SK-N-SH (cell line): ENCODE measurements at regions not wholly inside any gene's neighbourhood (a gene's known extent, or its start where the extent isn't known, plus 50 kb on each side); places are given as distances from the start of the nearest gene placed in this dataset.

Experiments used
- CTCF ChIP-seq: fragments of 200-600 bp; sonication (generic); IDR thresholded peaks from 2 replicates; pipeline ENCODE4 v1.6.1; 2017; ENCODE audit warnings: antibody characterized with exemption, mild to moderate bottlenecking, moderate library complexity
- FOXJ3 ChIP-seq: sonication (generic); formaldehyde crosslinking; IDR thresholded peaks from 2 replicates; pipeline ENCODE4 v1.5.1; 2020; ENCODE audit warnings: mild to moderate bottlenecking, missing genetic modification reagents
- NFIC ChIP-seq: IDR thresholded peaks from 2 replicates; pipeline ENCODE4 v1.4.0; 2012; ENCODE audit warnings: borderline replicate concordance
- POLR2AphosphoS5 ChIP-seq: IDR thresholded peaks from 2 replicates; pipeline ENCODE4 v1.6.1; 2012; ENCODE audit warnings: low read depth, low read length
- RFX5 ChIP-seq: IDR thresholded peaks from 2 replicates; pipeline ENCODE4 v1.6.1; 2012; ENCODE audit warnings: mild to moderate bottlenecking, improper control_type of control experiment, low read length

DNA sequence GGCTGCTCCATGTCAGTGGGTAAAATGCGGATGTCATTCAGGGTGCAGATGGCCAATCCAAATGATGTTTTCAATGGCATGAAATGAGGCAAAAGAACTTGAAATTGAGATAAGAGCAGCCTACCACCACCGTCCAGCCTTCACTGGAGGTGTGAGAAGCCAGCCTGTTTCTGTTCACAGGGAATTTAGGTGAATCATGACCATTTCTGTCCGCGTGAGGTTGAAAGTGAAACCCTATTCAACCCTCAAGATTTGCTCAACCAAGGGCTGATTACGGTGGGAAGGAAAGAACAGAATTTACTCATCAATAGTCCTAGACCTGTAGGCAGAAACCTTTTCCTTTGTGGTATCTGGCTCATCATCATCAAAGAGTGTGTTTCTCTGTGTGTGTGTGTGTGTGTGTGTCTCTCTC is 370.7 kb downstream of the COG6 start:
- TF ChIP-seq CTCF (no peak), RFX5 (no peak), POLR2AphosphoS5 (no peak), FOXJ3 (no peak), NFIC (no peak)
